Ectodermal cell (in vitro differentiated cells): ENCODE measurements at regions not wholly inside any gene's neighbourhood (a gene's known extent, or its start where the extent isn't known, plus 50 kb on each side); places are given as distances from the start of the nearest gene placed in this dataset.

Experiments
- H3K27ac ChIP-seq: 2 replicates; pipeline ENCODE4 v1.7.0; 2013; ENCODE audit warnings: mild to moderate bottlenecking, low read depth, low read length; ENCODE audit not compliant: insufficient read depth, poor library complexity, severe bottlenecking
- H3K27me3 ChIP-seq: 2 replicates; pipeline ENCODE4 v1.7.0; 2013; ENCODE audit warnings: mild to moderate bottlenecking, low read length; ENCODE audit not compliant: insufficient read depth, control insufficient read depth, poor library complexity, severe bottlenecking
- H3K36me3 ChIP-seq: one replicate; pipeline ENCODE4 v1.7.0; 2013; ENCODE audit warnings: low read length; ENCODE audit not compliant: control insufficient read depth, insufficient read depth
- H3K4me1 ChIP-seq: one replicate; pipeline ENCODE4 v1.7.0; 2013; ENCODE audit warnings: low read length; ENCODE audit not compliant: control insufficient read depth, insufficient read depth
- H3K4me3 ChIP-seq: 2 replicates; pipeline ENCODE4 v1.7.0; 2013; ENCODE audit warnings: low read depth, low read length, control low read depth; ENCODE audit not compliant: insufficient read depth
- H3K9me3 ChIP-seq: 2 replicates; pipeline ENCODE4 v1.7.0; 2013; ENCODE audit warnings: mild to moderate bottlenecking, low read length, moderate library complexity; ENCODE audit not compliant: control insufficient read depth
- WGBS, 2 experiments: methylation state at CpG; one replicate each; pipeline ENCODE4 v1.1.7; 2013; ENCODE audit warnings: missing lambda C conversion rate in 2 of 2; 5-methylcytosine and 5-hydroxymethylcytosine counted together

DNA sequence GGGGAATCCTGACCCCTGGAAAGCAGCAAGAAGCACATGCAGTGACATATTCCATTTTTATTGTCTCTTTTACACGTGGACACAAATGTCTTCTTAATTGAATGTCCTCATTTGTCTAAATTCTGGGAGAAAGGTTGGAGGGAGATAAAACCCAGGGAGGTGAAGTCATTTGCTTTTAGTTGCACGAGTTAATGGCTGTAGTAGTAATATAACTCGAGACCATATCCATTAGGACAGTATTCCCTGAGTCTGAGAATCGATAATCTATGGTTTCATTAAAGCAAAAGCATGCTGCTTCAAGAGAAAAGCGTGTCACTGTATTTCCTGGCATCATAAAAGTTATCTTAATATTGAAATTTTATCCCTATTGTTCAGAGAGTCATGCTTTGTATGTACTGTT, 216.0 kb upstream of the PELI2 start:
- Histone ChIP-seq H3K27me3 (no peaks in the 10 kb centered on the region), H3K36me3 (no peaks in the 10 kb centered on the region), H3K9me3 (no peaks in the 10 kb centered on the region), H3K27ac (no peak overlapping the region), H3K4me3 (no peak overlapping the region), H3K4me1 (peaks cover 5% of the 10 kb centered on the region)
- WGBS, 2 experiments, result 73 to 77% methylated on average over 5 of the region's 5 CpGs

- Histone ChIP-seq H3K27ac (no peak overlapping the region), H3K36me3 (no peaks in the 10 kb centered on the region), H3K27me3 (no peaks in the 10 kb centered on the region), H3K4me1 (peaks cover 5% of the 10 kb centered on the region), H3K9me3 (no peaks in the 10 kb centered on the region), H3K4me3 (no peak overlapping the region)
- WGBS, 2 experiments, result 83 to 89% methylated on average over 5 of the region's 5 CpGs
Measured at GRCh38 chr14:55904086-55904485, 214.1 kb upstream of the PELI2 start.

- no peak overlapping the region for H3K27ac ChIP-seq
- WGBS, 2 experiments, result 75% methylated on average over 1 of the region's 1 CpG
- H3K36me3 ChIP-seq, result no peaks in the 10 kb centered on the region
- H3K4me3 ChIP-seq, result no peak overlapping the region
- no peaks in the 10 kb centered on the region for H3K27me3 ChIP-seq
- no peaks in the 10 kb centered on the region for H3K9me3 ChIP-seq
- H3K4me1 ChIP-seq, result peaks cover 5% of the 10 kb centered on the region
Measured at GRCh38 chr14:55908106-55908505, 210.1 kb upstream of the PELI2 start.

- H3K27me3 ChIP-seq, result no peaks in the 10 kb centered on the region
- no peak overlapping the region for H3K27ac ChIP-seq
- H3K9me3 ChIP-seq, result no peaks in the 10 kb centered on the region
- H3K36me3 ChIP-seq, result no peaks in the 10 kb centered on the region
- no peak overlapping the region for H3K4me3 ChIP-seq
- peaks cover 9% of the 10 kb centered on the region for H3K4me1 ChIP-seq
- 80 to 100% methylated on average over 1 of the region's 1 CpG for WGBS, 2 experiments
Measured at GRCh38 chr14:55909879-55910278, 208.3 kb upstream of the PELI2 start.

DNA sequence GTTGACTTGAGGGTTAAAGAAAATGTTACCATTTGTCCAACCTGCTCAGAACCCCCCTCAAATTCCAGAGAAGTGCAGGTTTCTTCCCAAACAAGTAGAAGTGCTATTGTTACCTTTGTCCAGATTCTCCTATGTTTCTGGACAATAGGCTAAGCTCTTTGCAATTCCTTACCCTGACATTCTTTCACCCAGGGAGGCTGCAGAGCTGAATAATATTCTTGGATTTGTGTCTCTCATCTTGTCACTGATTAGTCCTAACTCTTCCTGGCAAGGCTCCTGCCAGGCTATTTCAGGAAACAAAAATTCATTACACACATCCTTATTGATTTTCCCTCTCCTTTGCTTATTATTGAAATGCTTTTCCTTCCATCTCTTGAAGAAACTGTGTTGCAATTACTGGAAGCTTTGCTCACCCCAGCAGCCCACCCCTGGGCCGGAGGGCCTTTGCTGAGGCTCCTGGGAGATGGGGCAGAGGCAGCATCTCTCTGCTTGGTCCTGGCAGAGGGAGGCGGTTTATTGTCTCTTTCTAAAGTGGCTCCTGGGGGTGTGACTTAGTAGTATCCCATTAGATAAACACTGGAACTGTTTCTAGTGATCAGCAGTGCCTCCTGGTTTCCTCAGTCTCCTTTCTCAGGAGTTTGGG, 207.5 kb upstream of the PELI2 start:
- WGBS, 2 experiments, result 77 to 81% methylated on average over 2 of the region's 2 CpGs
- no peaks in the 10 kb centered on the region for H3K36me3 ChIP-seq
- H3K27me3 ChIP-seq, result no peaks in the 10 kb centered on the region
- H3K27ac ChIP-seq, result no peak overlapping the region
- H3K9me3 ChIP-seq, result no peaks in the 10 kb centered on the region
- peaks cover 10% of the 10 kb centered on the region for H3K4me1 ChIP-seq
- no peak overlapping the region for H3K4me3 ChIP-seq

DNA sequence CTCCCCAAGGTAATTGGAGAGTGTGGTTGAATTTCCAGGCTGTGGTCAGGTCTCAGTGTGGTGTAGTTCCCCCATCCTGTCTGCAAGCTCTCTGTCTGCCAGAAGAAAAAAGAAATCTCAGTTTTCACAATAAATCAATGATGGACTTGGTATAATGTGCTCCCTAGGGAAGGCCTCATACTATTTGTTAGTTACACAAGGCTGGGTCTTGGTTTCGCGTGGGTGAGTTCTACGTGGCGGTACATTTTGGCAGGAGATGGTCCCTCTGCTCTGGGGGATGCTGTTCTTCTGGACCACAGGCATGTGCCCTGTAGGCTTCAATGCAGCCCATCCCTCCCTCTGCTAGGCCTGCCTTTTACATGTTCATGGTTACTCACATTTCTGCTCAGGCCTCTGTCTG, 206.4 kb upstream of the PELI2 start:
- Histone ChIP-seq H3K36me3 (no peaks in the 10 kb centered on the region), H3K9me3 (no peaks in the 10 kb centered on the region), H3K27ac (no peak overlapping the region), H3K4me3 (no peak overlapping the region), H3K4me1 (peaks cover 10% of the 10 kb centered on the region), H3K27me3 (no peaks in the 10 kb centered on the region)
- WGBS, 2 experiments, result 94 to 98% methylated on average over 4 of the region's 4 CpGs

- H3K4me3 ChIP-seq, result no peak overlapping the region
- H3K27ac ChIP-seq, result no peak overlapping the region
- H3K9me3 ChIP-seq, result no peaks in the 10 kb centered on the region
- WGBS, 2 experiments, result 93 to 95% methylated on average over 5 of the region's 5 CpGs
- H3K36me3 ChIP-seq, result no peaks in the 10 kb centered on the region
- H3K4me1 ChIP-seq, result peaks cover 10% of the 10 kb centered on the region
- H3K27me3 ChIP-seq, result no peaks in the 10 kb centered on the region
Measured at GRCh38 chr14:55912344-55912743, 205.9 kb upstream of the PELI2 start.

GRCh38 chr14:55913324-55914025, 204.7 kb upstream of the PELI2 start:
- Histone ChIP-seq H3K4me1 (peaks cover 10% of the 10 kb centered on the region), H3K27ac (no peak overlapping the region), H3K4me3 (no peak overlapping the region), H3K27me3 (no peaks in the 10 kb centered on the region), H3K9me3 (no peaks in the 10 kb centered on the region), H3K36me3 (no peaks in the 10 kb centered on the region)
- 71 to 74% methylated on average over 7 to 8 of the region's 8 CpGs for WGBS, 2 experiments

DNA sequence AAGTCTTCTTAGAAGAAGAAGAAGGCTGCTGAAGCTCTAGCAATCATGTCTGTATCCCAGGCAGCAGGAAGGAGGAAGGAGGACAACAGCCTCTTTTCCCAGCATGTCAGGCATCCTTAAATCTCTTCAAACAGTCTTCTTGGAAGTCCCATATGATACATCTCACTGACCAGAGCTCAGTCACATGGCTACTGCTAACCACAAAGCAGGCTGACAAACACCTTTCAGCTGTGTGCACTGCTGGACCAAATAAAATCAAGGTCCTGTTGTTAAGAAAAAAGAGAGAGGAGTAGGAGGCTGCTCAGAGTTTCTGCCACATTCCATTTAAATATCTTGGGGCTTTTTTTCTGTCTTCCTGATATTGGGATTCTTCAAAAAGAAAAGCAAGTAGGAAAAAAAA, 203.4 kb upstream of the PELI2 start:
- Histone ChIP-seq H3K9me3 (no peaks in the 10 kb centered on the region), H3K4me1 (peaks cover 10% of the 10 kb centered on the region), H3K27ac (no peak overlapping the region), H3K27me3 (no peaks in the 10 kb centered on the region), H3K4me3 (no peak overlapping the region), H3K36me3 (no peaks in the 10 kb centered on the region)

- 82 to 97% methylated on average over 1 of the region's 1 CpG for WGBS, 2 experiments
- H3K27ac ChIP-seq, result no peak overlapping the region
- no peaks in the 10 kb centered on the region for H3K36me3 ChIP-seq
- no peak overlapping the region for H3K4me3 ChIP-seq
- H3K27me3 ChIP-seq, result no peaks in the 10 kb centered on the region
- H3K4me1 ChIP-seq, result peaks cover 10% of the 10 kb centered on the region
- H3K9me3 ChIP-seq, result no peaks in the 10 kb centered on the region
Measured at GRCh38 chr14:55915456-55915855, 202.8 kb upstream of the PELI2 start.
